H1 (cell line): ENCODE measurements at regions not wholly inside any gene's neighbourhood (a gene's known extent, or its start where the extent isn't known, plus 50 kb on each side); places are given as distances from the start of the nearest gene placed in this dataset.

ENCODE experiments used
- BACH1 ChIP-seq: IDR thresholded peaks from 2 replicates; pipeline ENCODE4 v1.6.1; 2012; ENCODE audit warnings: low read length, improper control_type of control experiment
- BCL11A ChIP-seq, 2 experiments: IDR thresholded peaks; one replicate each; pipeline ENCODE4 v1.6.1; 2011; ENCODE audit warnings: low read depth in 2 of 2, low read length in 2 of 2, mild to moderate bottlenecking in 2 of 2
- GTF2F1 ChIP-seq: IDR thresholded peaks from 2 replicates; pipeline ENCODE4 v1.6.1; 2012; ENCODE audit warnings: low read depth, low read length, improper control_type of control experiment, borderline replicate concordance
- HDAC2 ChIP-seq, 2 experiments: fragments of 300-600 bp in 1 of 2; sonication (generic) in 1 of 2; IDR thresholded peaks; 2 replicates each; pipeline ENCODE4 v1.6.1; 2011 to 2012; ENCODE audit warnings: low read depth in 2 of 2, low read length in 2 of 2, mild to moderate bottlenecking in 2 of 2, moderate library complexity in 2 of 2, borderline replicate concordance in 1 of 2, inconsistent platforms in 1 of 2

GRCh38 chr22:48927591-48927990 is 900.1 kb downstream of the BRD1 start (continued):
- TF ChIP-seq GTF2F1, result no peak
- TF ChIP-seq BACH1, result no peak
- no peak for TF ChIP-seq HDAC2 (IDR thresholded peaks at IDR 0.05; ENCODE audit: borderline replicate concordance in 1 of 2, low read depth in 2 of 2, low read length in 2 of 2)
- no peak for TF ChIP-seq BCL11A (IDR thresholded peaks at IDR 0.05; ENCODE audit: low read depth in 2 of 2, low read length in 2 of 2)
